Right renal cortex interstitium (tissue), 3 donors: ENCODE measurements at regions not wholly inside any gene's neighbourhood (a gene's known extent, or its start where the extent isn't known, plus 50 kb on each side); places are given as distances from the start of the nearest gene placed in this dataset.
"Not testable (repeated sequence)": the region's sequence is repeated elsewhere in the genome, so short reads cannot be mapped to it uniquely, and the experiment has no call there.

Experiments used
- DNase-seq, 3 donors: peaks; one replicate each; pipeline ENCODE4 v3.0.0-alpha.2; 2013; ENCODE audit warnings: low read depth in 3 of 3, low spot score in 2 of 3

- no peak for DNase-seq
These were observed 701.5 kb downstream of the BCL11A start for GRCh38 chr2:59851836-59852475.

- DNase-seq, result no peak
These were observed 702.9 kb downstream of the BCL11A start for GRCh38 chr2:59850554-59850953.

GRCh38 chr2:59833941-59834340, 719.5 kb downstream of the BCL11A start:
- DNase-seq, result no peak

GRCh38 chr2:59830601-59831000, 722.9 kb downstream of the BCL11A start:
- no peak for DNase-seq

GRCh38 chr2:59827677-59828076, 725.8 kb downstream of the BCL11A start:
- no peak for DNase-seq

GRCh38 chr2:59826177-59826576, 727.3 kb downstream of the BCL11A start:
- no peak for DNase-seq

- DNase-seq, result no peak
These were observed 729.1 kb downstream of the BCL11A start for GRCh38 chr2:59824314-59824713.

- DNase-seq, result no peak
These were observed 737.4 kb downstream of the BCL11A start for GRCh38 chr2:59816075-59816474.

- not testable (repeated sequence) for DNase-seq
These were observed 743.2 kb downstream of the BCL11A start for GRCh38 chr2:59810283-59810682.

GRCh38 chr2:59806486-59806885, 747.0 kb downstream of the BCL11A start:
- no peak for DNase-seq

- no peak for DNase-seq
These were observed 748.7 kb downstream of the BCL11A start for GRCh38 chr2:59804732-59805131.

GRCh38 chr2:59803586-59803985, 749.9 kb downstream of the BCL11A start:
- no peak for DNase-seq

GRCh38 chr2:59798687-59799232, 754.7 kb downstream of the BCL11A start:
- DNase-seq, result no peak

GRCh38 chr2:59791004-59791618, 762.3 kb downstream of the BCL11A start:
- no peak for DNase-seq

GRCh38 chr2:59790186-59791003, 763.1 kb downstream of the BCL11A start:
- no peak for DNase-seq

- DNase-seq, result no peak
These were observed 763.9 kb downstream of the BCL11A start for GRCh38 chr2:59789523-59789922.

- no peak for DNase-seq
These were observed 766.4 kb downstream of the BCL11A start for GRCh38 chr2:59787095-59787494.

- no peak for DNase-seq
These were observed 766.8 kb downstream of the BCL11A start for GRCh38 chr2:59786684-59787083.

GRCh38 chr2:59779571-59779970, 773.9 kb downstream of the BCL11A start:
- DNase-seq, result no peak

- DNase-seq, result no peak
These were observed 776.3 kb downstream of the BCL11A start for GRCh38 chr2:59777120-59777519.

GRCh38 chr2:59776726-59777008, 776.8 kb downstream of the BCL11A start:
- no peak for DNase-seq
